ENCODE measurements at regions not wholly inside any gene's neighbourhood (a gene's known extent, or its start where the extent isn't known, plus 50 kb on each side); places are given as distances from the start of the nearest gene placed in this dataset.

DNA sequence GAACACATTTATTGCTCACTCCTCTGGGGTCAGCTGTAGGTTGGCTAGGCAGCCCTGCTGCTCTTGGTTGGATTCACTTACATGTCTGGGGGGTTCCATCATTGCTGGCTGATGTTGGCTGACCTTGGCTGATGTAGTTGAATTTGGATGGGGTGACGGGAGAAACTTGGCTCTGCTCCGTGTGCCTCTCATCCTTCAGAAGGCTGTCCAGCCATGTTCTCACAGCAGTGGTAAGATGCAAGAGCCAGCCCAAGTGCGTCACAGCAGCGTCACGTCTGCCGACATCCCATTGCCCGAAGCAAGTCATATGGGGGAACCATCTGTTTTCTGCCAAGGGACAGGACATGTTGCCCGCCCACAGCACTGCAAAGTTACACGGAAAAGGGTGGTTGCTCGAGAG lies 613.5 kb downstream of the MATN1 start:
- no peak for DNase-seq (ENCODE audit: low spot score in 2 of 2)
- peaks cover 0 to 26% of the 10 kb centered on the region in 2 donors for H3K27me3 ChIP-seq
- no peaks in the 10 kb centered on the region for H3K9me3 ChIP-seq
- intact Hi-C loops (cut with DNase I; ENCODE audit: low total_unique reads): no loop called here
- H3K4me3 ChIP-seq: no peak overlapping the region
- TF ChIP-seq POLR2AphosphoS5 (IDR thresholded peaks at IDR 0.05) (no peak), POLR2A (IDR thresholded peaks at IDR 0.05) (no peak)
- TF ChIP-seq, protein P1, sequence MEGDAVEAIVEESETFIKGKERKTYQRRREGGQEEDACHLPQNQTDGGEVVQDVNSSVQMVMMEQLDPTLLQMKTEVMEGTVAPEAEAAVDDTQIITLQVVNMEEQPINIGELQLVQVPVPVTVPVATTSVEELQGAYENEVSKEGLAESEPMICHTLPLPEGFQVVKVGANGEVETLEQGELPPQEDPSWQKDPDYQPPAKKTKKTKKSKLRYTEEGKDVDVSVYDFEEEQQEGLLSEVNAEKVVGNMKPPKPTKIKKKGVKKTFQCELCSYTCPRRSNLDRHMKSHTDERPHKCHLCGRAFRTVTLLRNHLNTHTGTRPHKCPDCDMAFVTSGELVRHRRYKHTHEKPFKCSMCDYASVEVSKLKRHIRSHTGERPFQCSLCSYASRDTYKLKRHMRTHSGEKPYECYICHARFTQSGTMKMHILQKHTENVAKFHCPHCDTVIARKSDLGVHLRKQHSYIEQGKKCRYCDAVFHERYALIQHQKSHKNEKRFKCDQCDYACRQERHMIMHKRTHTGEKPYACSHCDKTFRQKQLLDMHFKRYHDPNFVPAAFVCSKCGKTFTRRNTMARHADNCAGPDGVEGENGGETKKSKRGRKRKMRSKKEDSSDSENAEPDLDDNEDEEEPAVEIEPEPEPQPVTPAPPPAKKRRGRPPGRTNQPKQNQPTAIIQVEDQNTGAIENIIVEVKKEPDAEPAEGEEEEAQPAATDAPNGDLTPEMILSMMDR (IDR thresholded peaks at IDR 0.05): no peak
- no peaks in the 10 kb centered on the region for H3K36me3 ChIP-seq
- no peaks in the 10 kb centered on the region for H3K4me1 ChIP-seq
- H3K27ac ChIP-seq: no peak overlapping the region

DNA sequence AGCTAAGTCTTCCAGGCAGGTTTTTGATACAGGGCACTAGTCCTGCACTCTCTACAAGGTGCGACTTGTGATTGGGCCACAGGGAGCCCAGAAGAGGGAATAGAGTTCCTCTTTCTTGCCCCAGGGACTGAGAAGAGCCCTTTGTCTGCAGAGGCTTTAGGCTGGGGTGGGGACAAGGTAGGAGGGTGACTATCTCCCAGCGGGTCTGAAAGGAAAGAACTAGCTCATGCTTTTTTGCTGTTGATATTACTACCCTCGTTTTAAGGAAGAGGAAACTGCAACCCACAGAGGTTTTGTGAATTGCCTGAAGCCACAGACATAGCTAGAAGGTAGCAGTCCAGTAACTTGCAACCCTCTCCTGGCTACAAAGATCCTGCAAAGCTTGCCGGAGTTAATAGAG lies 615.2 kb downstream of the MATN1 start:
- Histone ChIP-seq H3K4me3 (no peak overlapping the region), H3K9me3 (no peaks in the 10 kb centered on the region), H3K27ac (no peak overlapping the region), H3K27me3 (peaks cover 0 to 25% of the 10 kb centered on the region in 2 donors), H3K4me1 (no peaks in the 10 kb centered on the region), H3K36me3 (no peaks in the 10 kb centered on the region)
- TF ChIP-seq POLR2A (IDR thresholded peaks at IDR 0.05) (no peak), POLR2AphosphoS5 (IDR thresholded peaks at IDR 0.05) (no peak)
- TF ChIP-seq, protein P1 (IDR thresholded peaks at IDR 0.05): no peak
- DNase-seq (ENCODE audit: low spot score in 2 of 2): no peak
- intact Hi-C loops (cut with DNase I; ENCODE audit: low total_unique reads): no loop called here

DNA sequence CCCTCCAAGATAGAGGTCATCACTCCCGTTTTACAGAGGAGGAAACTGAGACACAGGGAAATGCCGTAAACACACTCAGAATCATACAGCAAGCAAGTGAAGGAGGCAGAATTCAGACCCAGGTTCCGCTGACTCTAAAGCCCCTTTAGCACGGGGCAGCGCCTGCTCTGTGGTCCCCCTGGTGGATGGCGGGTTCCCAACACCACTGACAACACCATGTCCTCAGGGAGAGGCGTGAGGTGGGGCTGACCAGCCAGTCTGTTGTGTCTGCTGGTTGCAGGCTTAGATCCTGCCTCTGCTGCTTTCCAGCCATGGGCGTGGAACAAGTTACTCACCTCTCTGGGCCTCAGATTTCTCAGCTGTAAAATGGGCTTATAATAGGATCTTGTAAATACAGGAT lies 617.3 kb downstream of the MATN1 start:
- Histone ChIP-seq H3K27me3 (peaks cover 0 to 18% of the 10 kb centered on the region in 2 donors), H3K27ac (no peak overlapping the region), H3K4me3 (no peak overlapping the region), H3K4me1 (no peaks in the 10 kb centered on the region), H3K9me3 (no peaks in the 10 kb centered on the region), H3K36me3 (no peaks in the 10 kb centered on the region)
- intact Hi-C loops (cut with DNase I; ENCODE audit: low total_unique reads): no loop called here
- DNase-seq (ENCODE audit: low spot score in 2 of 2): no peak
- TF ChIP-seq POLR2AphosphoS5 (IDR thresholded peaks at IDR 0.05) (no peak), POLR2A (IDR thresholded peaks at IDR 0.05) (no peak)
- TF ChIP-seq, protein P1 (IDR thresholded peaks at IDR 0.05): peak in 1 of 3 donors; percentile 13

DNA sequence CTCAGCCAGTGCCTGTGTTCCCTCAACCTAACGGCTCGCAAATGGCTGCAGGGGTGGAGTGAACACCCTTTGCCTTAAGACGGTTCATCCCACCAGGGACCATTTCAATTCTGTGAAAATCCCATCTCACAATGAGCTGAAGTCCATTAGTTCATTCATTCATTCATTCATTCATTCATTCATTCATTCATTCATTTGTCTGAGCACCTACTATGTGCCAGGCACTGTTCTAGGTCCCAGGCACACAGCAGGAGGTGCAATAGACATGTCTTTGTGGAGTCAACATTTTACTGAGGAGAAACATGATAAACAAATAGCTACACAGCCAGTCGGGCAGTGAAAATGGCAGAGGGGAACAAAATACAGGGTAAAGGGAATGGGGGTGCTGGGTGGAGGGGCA lies 618.8 kb downstream of the MATN1 start:
- TF ChIP-seq POLR2A (IDR thresholded peaks at IDR 0.05): no peak
- H3K27ac ChIP-seq: no peak overlapping the region
- no peak for DNase-seq (ENCODE audit: low spot score in 2 of 2)
- H3K4me1 ChIP-seq: no peaks in the 10 kb centered on the region
- H3K4me3 ChIP-seq: no peak overlapping the region
- H3K9me3 ChIP-seq: no peaks in the 10 kb centered on the region
- no peaks in the 10 kb centered on the region for H3K36me3 ChIP-seq
- peaks cover 0 to 25% of the 10 kb centered on the region in 2 donors for H3K27me3 ChIP-seq
- intact Hi-C loops (cut with DNase I; ENCODE audit: low total_unique reads): no loop called here

DNA sequence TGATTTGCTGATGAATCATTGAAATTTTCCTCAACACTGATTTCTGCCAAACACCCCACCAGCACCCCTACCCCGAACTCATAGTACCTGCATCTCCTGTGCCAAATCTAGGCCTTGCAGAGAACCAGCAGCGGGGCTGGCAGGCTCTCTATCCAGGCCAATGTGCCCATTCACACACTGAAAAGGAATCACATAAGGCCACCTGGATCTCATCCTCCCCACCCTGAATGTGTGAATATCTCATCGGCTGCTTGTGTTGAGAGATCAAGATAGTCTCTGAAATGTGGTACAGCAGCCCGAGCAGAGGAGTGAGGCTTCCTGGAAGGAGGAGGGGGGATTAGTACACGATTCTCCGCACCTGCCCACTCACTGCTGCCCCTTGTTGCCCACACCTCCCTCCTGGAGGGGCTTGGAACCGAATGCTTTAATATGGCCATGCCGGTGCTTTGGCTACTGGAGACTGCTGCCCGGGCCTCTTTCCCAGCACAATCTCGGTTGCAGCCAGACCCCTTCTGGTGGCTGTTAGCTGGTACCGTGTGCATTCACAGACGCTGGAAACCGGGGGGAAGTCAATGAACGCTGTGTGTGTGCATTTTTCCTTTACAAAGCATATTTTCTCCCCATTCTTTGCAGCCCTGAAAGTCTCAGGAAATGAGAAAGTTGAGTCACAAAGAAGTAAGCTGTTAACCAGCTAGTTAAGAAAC lies 619.5 kb downstream of the MATN1 start:
- Histone ChIP-seq H3K27me3 (peaks cover 0 to 20% of the 10 kb centered on the region in 2 donors), H3K4me1 (no peaks in the 10 kb centered on the region), H3K36me3 (no peaks in the 10 kb centered on the region), H3K27ac (no peak overlapping the region), H3K4me3 (no peak overlapping the region), H3K9me3 (no peaks in the 10 kb centered on the region)
- no peak for DNase-seq (ENCODE audit: low spot score in 2 of 2)
- intact Hi-C loops (cut with DNase I; ENCODE audit: low total_unique reads): no loop called here
- TF ChIP-seq, protein P1 (IDR thresholded peaks at IDR 0.05): no peak
- TF ChIP-seq POLR2AphosphoS5 (IDR thresholded peaks at IDR 0.05) (no peak), POLR2A (IDR thresholded peaks at IDR 0.05) (no peak)
